Rectal smooth muscle tissue (tissue), 1 donor: ENCODE measurements at regions not wholly inside any gene's neighbourhood (a gene's known extent, or its start where the extent isn't known, plus 50 kb on each side); places are given as distances from the start of the nearest gene placed in this dataset.
"Not testable (repeated sequence)": the region's sequence is repeated elsewhere in the genome, so short reads cannot be mapped to it uniquely, and the experiment has no call there.

ENCODE experiments used
- H3K27ac ChIP-seq: one replicate; pipeline ENCODE4 v1.7.0; 2013; ENCODE audit warnings: low read depth, low read length, inconsistent platforms
- H3K27me3 ChIP-seq: one replicate; pipeline ENCODE4 v1.7.0; 2013; ENCODE audit warnings: low read length; ENCODE audit not compliant: control insufficient read depth, insufficient read depth
- H3K36me3 ChIP-seq: one replicate; pipeline ENCODE4 v1.7.0; 2013; ENCODE audit warnings: low read length; ENCODE audit not compliant: control insufficient read depth, insufficient read depth
- H3K4me1 ChIP-seq: one replicate; pipeline ENCODE4 v1.7.0; 2013; ENCODE audit warnings: low read length; ENCODE audit not compliant: control insufficient read depth, insufficient read depth
- H3K4me3 ChIP-seq: one replicate; pipeline ENCODE4 v1.7.0; 2013; ENCODE audit warnings: low read length
- H3K9ac ChIP-seq: one replicate; pipeline ENCODE4 v1.7.0; 2013; ENCODE audit warnings: low read length

DNA sequence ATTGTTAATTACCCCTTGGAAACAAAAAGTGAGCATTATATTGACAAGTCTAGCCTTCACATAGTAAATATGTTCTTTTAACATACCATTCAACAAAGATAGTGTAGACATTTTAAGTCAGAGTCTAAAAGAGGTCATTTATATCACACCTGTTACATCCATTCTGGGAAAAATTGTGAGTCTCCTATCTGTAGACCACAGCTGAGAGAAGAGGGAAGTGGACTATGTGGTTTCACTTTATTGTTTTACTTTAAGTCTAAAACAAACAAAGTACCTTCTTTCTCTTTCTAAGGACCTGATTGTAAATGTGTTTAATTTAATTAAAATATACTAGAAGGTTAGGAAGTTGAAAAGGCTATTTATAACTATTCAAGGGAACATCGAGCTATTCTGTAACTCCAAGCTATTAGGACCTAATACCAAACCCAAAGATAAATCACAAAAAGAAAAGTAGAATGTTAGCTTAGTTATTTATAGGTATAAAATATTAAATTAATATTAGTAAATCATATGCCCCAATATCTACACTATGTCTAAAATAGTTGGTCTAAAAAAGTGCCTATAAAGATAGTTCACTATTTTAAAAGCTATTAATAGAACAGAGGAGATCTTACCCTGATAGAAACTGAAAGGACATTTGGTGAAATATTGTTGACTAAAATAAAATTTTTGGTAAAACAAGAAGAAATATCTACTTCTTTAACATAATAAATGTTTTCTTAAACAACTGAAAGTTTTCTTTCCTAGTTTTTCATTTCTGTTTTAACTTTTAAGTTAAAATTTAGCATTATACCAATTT, 134.9 kb downstream of the TMEM167A start:
- Histone ChIP-seq H3K4me1 (no peaks in the 10 kb centered on the region), H3K36me3 (no peaks in the 10 kb centered on the region), H3K9ac (no peak overlapping the region), H3K27ac (no peak overlapping the region), H3K27me3 (no peaks in the 10 kb centered on the region), H3K4me3 (no peak overlapping the region)

DNA sequence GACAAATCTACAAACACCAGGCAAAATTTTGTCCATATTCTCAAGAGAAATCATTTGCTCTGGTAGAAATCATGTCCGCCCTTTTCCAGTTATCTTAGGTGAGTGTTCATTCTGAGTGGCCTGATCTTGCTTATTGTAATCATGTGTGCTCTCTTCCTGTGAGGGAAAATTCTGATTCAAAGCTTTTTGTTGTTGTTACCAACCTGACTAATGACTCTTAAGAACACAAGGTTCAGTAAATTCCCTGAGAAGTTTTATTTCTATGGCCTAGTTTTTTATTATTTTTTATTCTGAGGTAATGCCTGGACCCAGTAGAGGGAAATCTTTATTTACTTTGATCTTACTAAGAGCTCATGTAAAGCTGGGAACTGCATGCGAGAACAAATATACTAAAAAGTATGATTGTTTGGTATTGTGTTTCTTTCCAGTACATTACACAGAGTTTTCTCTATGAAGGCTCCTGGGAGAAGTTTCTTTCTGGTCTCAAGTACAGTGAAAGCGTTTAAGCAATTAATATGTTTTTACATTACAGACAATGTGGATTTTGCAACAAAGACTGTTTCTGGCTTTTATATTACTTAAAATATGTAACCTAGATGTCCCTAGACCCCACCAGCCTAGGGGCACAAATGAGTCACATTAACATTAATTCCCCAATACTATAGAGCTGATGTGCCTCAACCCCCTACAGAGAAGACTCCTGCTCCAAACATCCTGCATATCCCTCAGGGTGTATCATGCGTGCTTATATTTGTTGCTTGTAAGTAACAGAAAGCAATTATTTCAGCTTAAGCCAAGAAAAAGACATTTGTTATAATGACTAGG, 138.1 kb downstream of the TMEM167A start:
- Histone ChIP-seq H3K9ac (no peak overlapping the region), H3K4me3 (no peak overlapping the region), H3K4me1 (no peaks in the 10 kb centered on the region), H3K36me3 (no peaks in the 10 kb centered on the region), H3K27me3 (no peaks in the 10 kb centered on the region), H3K27ac (no peak overlapping the region)

DNA sequence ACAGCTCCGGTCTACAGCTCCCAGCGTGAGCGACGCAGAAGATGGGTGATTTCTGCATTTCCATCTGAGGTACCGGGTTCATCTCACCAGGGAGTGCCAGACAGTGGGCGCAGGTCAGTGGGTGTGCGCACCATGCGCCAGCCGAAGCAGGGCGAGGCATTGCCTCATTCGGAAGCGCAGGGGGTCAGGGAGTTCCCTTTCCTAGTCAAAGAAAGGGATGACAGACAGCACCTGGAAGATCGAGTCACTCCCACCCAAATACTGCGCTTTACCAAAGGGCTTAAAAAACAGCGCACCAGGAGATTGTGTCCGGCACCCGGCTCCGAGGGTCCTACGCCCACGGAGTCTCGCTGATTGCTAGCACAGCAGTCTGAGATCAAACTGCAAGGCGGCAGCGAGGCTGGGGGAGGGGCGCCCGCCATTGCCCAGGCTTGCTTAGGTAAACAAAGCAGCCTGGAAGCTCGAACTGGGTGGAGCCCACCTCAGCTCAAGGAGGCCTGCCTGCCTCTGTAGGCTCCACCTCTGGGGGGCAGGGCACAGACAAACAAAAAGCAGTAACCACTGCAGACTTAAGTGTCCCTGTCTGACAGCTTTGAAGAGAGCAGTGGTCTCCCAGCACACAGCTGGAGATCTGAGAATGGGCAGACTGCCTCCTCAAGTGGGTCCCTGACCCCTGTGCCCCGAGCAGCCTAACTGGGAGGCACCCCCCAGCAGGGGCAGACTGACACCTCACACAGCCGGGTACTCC, 144.5 kb downstream of the TMEM167A start:
- H3K27me3 ChIP-seq, H3K9ac ChIP-seq, H3K4me3 ChIP-seq, H3K36me3 ChIP-seq, H3K27ac ChIP-seq, H3K4me1 ChIP-seq: not testable (repeated sequence)

DNA sequence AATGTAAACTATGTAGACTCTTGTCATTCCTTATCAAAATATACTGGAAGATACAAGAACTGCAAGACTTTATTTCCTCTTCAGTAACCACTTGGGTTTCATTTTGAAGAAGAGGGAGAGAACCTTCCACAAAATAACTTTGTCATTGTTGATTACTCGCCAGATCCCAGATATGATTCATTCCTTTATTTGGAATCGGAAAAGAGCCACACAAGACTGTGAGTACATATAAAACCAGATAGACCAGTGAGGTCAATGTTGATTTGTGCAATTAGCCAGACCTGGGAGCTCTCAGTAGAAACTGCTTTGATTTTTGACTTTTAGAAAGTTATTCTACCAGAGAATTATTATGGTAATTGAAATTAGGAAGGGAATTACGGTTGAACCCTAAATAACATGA, 146.1 kb downstream of the TMEM167A start:
- no peaks in the 10 kb centered on the region for H3K36me3 ChIP-seq
- no peaks in the 10 kb centered on the region for H3K27me3 ChIP-seq
- no peak overlapping the region for H3K9ac ChIP-seq
- H3K4me1 ChIP-seq: no peaks in the 10 kb centered on the region
- H3K4me3 ChIP-seq: no peak overlapping the region
- no peak overlapping the region for H3K27ac ChIP-seq

DNA sequence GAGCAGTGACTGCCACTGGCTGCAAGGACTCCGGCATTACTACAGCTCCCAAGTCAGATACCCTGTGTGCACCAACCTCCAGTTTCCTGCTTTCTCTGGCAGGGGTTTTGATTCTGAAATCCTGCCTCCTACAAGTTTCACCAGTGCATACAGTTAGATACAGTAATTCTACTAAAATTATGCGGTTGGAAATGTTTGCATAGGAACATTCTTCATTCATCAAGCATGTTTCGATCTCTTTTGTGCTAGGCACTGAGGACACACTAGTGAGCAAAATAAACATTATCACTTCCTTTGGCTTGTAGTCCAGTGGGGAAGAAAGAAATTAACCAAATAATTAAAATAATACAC, 152.2 kb downstream of the TMEM167A start:
- Histone ChIP-seq H3K4me3 (no peak overlapping the region), H3K9ac (no peak overlapping the region), H3K27me3 (no peaks in the 10 kb centered on the region), H3K4me1 (no peaks in the 10 kb centered on the region), H3K36me3 (no peaks in the 10 kb centered on the region), H3K27ac (no peak overlapping the region)

DNA sequence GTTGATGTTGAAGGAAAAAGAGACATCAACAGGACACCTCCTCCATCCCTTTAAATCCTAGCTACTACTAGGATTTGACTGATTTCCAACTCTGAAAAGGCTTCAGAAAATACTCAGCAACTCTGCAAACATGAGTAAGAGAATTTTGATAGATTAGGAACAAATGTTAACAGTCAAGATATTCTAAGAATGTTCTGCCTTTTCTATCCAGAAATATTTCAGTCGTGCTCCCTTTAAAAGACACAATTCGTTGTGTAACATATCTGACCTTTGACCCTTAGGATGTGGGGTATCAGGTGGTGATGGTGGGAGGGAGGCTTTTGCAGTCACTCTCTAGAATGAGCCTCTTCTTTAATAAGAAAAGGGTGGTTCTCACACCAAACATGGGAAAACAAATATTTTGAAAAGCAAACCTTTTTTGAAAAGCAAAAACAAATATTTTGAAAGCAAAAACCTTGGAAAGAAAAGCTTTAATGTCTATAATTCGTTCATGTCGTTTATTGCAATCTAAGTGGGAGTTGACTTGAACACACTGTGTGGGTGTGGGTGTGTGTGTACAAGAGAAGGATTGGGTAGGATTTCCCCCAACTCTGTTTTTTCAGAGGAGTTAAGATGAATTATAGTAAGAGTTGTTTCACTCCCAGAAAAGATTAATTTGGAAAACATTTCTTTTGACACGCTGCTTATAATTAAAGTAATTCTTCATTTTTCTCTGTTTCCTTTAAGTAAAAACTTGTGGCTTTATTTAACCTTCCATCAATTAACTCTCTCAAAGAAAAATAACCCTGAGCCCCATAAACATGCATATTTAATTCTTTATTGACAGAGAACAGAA, 152.8 kb downstream of the TMEM167A start:
- Histone ChIP-seq H3K4me3 (no peak overlapping the region), H3K27ac (no peak overlapping the region), H3K4me1 (no peaks in the 10 kb centered on the region), H3K9ac (no peak overlapping the region), H3K36me3 (no peaks in the 10 kb centered on the region), H3K27me3 (no peaks in the 10 kb centered on the region)

DNA sequence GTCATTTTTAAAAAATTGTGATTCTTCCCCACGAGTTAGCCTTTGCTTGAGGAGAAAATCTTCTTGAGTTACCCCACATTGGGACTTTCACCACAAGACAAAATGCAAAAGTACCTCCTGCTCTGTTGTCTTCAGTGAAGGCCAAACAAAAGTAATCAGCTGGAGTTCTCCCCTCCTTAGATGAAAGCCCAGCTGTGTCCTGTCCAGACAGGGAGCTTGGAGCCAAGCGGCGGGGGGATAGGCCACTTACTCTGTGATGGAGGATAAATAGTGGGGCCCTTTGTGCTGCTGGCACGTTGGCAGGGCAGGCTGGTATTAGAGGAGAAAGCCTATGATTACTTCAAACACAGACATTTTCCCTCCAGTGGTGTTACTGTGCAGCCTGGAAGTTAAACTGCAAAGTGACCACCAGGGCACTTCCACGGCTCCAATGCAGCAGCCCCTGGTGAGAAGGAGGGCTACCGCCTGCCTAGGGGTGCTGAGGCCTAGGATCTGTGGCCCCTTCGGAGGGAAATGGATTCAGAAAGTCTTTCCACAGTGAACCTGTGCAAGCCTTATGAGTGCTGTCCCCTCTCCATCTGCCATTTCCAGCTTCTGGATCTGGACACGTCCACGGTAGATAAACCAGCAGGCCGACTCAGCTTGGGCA, 155.0 kb downstream of the TMEM167A start:
- H3K4me1 ChIP-seq: no peaks in the 10 kb centered on the region
- no peak overlapping the region for H3K4me3 ChIP-seq
- no peaks in the 10 kb centered on the region for H3K27me3 ChIP-seq
- no peaks in the 10 kb centered on the region for H3K36me3 ChIP-seq
- H3K9ac ChIP-seq: no peak overlapping the region
- no peak overlapping the region for H3K27ac ChIP-seq

DNA sequence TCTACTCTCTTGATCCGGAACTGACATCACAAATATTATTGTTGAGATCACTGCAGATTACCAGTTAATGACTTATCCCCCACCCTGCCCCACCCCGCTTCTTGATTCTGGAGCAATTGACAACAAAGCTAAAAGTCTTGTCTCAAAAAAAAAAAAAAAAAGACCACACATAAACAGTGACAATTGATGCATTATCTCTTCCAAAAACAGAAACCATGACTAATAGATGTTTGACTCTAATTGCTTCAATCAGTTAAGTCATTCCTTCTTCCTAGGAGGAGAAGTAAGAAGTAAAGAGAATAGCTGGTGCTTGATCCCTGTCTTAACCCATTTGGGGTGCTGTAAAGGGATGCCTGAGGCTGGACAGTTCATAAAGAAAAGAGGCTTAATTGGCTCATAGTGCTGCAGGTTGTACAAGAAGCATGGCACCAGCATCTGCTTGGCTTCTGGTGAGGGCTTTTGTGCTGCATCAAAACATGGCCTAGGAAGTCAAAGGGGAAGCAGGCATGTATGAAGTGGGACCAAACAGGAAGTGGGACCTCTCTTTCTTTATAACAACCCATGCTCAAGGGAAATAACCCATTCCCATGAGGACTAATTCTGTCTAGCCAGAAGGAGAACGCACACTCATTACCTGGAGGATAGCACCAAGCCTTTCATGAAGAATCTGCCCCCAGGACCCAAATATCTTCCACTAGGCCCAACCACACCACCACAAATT, 158.7 kb downstream of the TMEM167A start:
- H3K27ac ChIP-seq: no peak overlapping the region
- H3K36me3 ChIP-seq: no peaks in the 10 kb centered on the region

DNA sequence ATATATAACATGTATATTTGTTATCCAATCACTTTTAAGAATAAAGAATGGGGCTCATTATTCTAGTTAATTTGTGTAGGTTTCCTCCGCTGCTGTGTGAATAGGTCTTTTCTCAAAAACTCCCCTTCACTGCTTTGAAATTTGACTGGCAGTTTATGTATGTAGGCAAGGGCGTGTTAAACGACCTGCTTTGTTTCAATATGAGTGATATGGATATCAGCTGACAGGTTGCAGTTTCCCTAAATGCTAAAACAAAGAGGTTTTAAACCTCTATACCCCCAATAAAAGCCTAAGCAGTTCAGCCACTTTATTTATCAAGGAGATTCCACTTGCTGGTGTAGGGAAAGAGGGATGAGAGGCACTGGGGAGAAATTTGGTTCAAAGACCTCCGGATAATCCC, 159.6 kb downstream of the TMEM167A start:
- no peaks in the 10 kb centered on the region for H3K27me3 ChIP-seq

More for the DNA sequence above, 158.7 kb downstream of the TMEM167A start:
- Histone ChIP-seq H3K4me1 (no peaks in the 10 kb centered on the region), H3K4me3 (no peak overlapping the region), H3K9ac (no peak overlapping the region), H3K27me3 (no peaks in the 10 kb centered on the region)

DNA sequence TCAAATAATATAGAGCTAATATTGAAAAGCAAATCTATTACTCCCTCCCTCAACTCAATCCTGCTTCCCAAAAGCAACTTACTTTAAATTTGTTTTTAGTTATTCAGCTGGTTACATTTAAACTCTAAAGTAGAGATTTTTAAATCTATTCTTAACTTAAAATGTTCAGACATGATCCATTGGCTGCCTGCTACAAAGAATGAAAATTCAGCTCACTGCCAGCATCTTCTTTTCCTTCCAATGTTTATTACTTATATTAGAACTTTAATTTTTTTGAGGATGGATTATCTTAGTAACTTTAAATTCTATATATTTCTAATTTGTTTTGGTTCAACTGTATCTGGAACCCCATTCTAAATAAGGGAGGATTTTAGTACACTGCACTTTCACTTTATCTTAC, 163.2 kb downstream of the TMEM167A start:
- Histone ChIP-seq H3K27me3 (no peaks in the 10 kb centered on the region), H3K4me1 (no peaks in the 10 kb centered on the region), H3K4me3 (no peak overlapping the region), H3K27ac (no peak overlapping the region), H3K36me3 (no peaks in the 10 kb centered on the region), H3K9ac (no peak overlapping the region)

More for the DNA sequence above, 159.6 kb downstream of the TMEM167A start:
- no peaks in the 10 kb centered on the region for H3K4me1 ChIP-seq
- H3K27ac ChIP-seq: no peak overlapping the region
- no peak overlapping the region for H3K4me3 ChIP-seq
- no peaks in the 10 kb centered on the region for H3K36me3 ChIP-seq
- H3K9ac ChIP-seq: no peak overlapping the region

DNA sequence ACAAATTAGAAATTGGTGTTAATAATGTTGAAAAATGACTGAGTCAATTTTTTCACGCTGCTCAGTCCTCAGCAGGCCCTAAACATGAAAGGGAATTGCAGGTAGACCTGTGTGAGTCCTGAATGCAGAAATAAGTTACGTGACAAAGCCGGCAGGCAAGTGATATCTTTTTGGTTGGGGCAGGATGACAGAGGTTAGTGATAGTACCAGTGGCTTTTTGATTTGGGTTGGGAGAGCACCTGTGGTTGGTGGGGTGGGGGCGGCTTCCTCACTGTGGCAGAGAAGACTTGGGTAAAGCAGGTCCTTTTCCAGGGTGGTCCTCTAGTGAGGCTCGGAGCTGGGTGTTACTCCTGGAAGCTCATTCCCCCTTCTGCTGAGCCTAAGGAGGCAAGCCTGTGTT, 164.7 kb downstream of the TMEM167A start:
- Histone ChIP-seq H3K36me3 (no peaks in the 10 kb centered on the region), H3K4me1 (no peaks in the 10 kb centered on the region), H3K27me3 (no peaks in the 10 kb centered on the region), H3K4me3 (no peak overlapping the region), H3K27ac (no peak overlapping the region), H3K9ac (no peak overlapping the region)
